Heart left ventricle (tissue), 13 donors: ENCODE measurements at regions not wholly inside any gene's neighbourhood (a gene's known extent, or its start where the extent isn't known, plus 50 kb on each side); places are given as distances from the start of the nearest gene placed in this dataset.

Experiments
- CTCF ChIP-seq, 12 donors: fragments of 200-600 bp; sonication (generic) in 4 of 12; IDR thresholded peaks; one replicate each; pipeline versions ENCODE4 v1.5.0 to v1.8.0; 2018 to 2022; ENCODE audit warnings: antibody characterized with exemption in 12 of 12, mild to moderate bottlenecking in 5 of 12
- POLR2A ChIP-seq, 2 donors: fragments of 450-650 bp; IDR thresholded peaks; one replicate each; pipeline ENCODE4 v1.6.1; 2017; ENCODE audit warnings: antibody characterized with exemption in 2 of 2, mild to moderate bottlenecking in 2 of 2, moderate library complexity in 2 of 2
- donor health status: ischemic (EF 13 %, LVEDD 7.1; RV severe dilation, severe dysfunction).
- donor health status: DM: no; HTN: yes; CAD: no.
- donor health status: DM: no; HTN: no; CAD: no.
- donor health status: ischemic (EF 25% LVEDD 6.9; RV normal size, moderate dysfunction).
- donor health status: ischemic (EF 25% LVEDD 5.7; RV mildly dilated, moderate dysfunction).
- donor health status: ischemic (EF 35%, LVEDD 5.7; RV mildly dilated, moderate dysfunction).
- donor health status: nonischemic (EF 11% LVEDD 7.7; RV severe dilation, severe dysfunction).
- donor health status: DM: yes; HTN: yes; CAD: no.
- donor health status: PGD.
- donor health status: ischemic (EF 29% LVEDD 5.4; RV normal size, mild dysfunction).
- donor health status: nonischemic (EF 23%, LVEDD 6.1; RV moderate dilation, normal function).

DNA sequence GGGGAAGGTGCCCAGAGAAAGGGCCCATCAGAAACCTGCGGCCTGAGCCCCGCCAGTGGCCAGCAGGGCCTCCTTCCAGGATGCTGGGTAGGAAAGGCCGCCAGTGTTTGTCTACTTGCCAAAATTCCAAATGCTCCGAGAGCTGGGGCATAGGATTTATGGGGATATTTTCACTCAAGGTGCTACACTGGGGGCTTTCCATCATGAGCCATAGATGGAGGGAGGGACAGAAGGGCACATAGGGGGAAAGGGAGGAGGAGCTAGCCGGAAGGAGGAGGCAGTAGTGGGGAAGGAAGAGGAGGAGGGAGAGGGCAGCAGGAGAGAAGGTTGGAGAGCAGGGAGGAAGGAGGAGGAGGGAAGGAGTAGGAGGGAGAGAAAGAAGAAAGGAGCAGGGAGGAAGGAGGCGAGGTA is 494.7 kb upstream of the PROK2 start:
- no peak for TF ChIP-seq CTCF (IDR thresholded peaks at IDR 0.05)
- no peak for TF ChIP-seq POLR2A (IDR thresholded peaks at IDR 0.05)
